Peyer's patch (tissue), 4 donors: ENCODE measurements at regions not wholly inside any gene's neighbourhood (a gene's known extent, or its start where the extent isn't known, plus 50 kb on each side); places are given as distances from the start of the nearest gene placed in this dataset.
"Not testable (repeated sequence)": the region's sequence is repeated elsewhere in the genome, so short reads cannot be mapped to it uniquely, and the experiment has no call there.

ENCODE experiments used
- DNase-seq, 3 donors: peaks; one replicate each; pipeline ENCODE4 v3.0.0-alpha.2; 2017 to 2019
- H3K27ac ChIP-seq, 4 donors: fragments of 200-600 bp; sonication (generic); one replicate each; pipeline ENCODE4 v1.5.1; 2016 to 2019
- H3K27me3 ChIP-seq, 2 donors: fragments of 200-600 bp; sonication (generic); one replicate each; pipeline ENCODE4 v1.5.1; 2019
- H3K36me3 ChIP-seq, 3 donors: fragments of 200-600 bp; sonication (generic); one replicate each; pipeline ENCODE4 v1.5.1; 2016 to 2019
- H3K4me1 ChIP-seq, 4 donors: fragments of 200-600 bp; sonication (generic); one replicate each; pipeline ENCODE4 v1.5.1; 2016 to 2019
- H3K4me3 ChIP-seq, 4 donors: fragments of 200-600 bp; sonication (generic); 1 replicate in 3 of 4; 2 replicates in 1 of 4; pipeline ENCODE4 v1.5.1; 2016 to 2019; ENCODE audit warnings: mild to moderate bottlenecking in 1 of 4
- H3K9me3 ChIP-seq, 4 donors: fragments of 200-600 bp; sonication (generic); one replicate each; pipeline ENCODE4 v1.5.1; 2016 to 2019; ENCODE audit warnings: mild to moderate bottlenecking in 1 of 4
- CTCF ChIP-seq, 6 experiments: fragments of 450-650 bp in 4 of 6; fragments of 200-600 bp in 2 of 6; sonication (generic) in 1 of 6; IDR thresholded peaks; one replicate each; pipeline ENCODE4 v1.5.1; 2017 to 2019; ENCODE audit warnings: antibody characterized with exemption in 6 of 6, mild to moderate bottlenecking in 3 of 6, moderate library complexity in 1 of 6
- POLR2A ChIP-seq, 2 donors: fragments of 450-650 bp; IDR thresholded peaks; one replicate each; pipeline ENCODE4 v1.5.1; 2017; ENCODE audit warnings: antibody characterized with exemption in 2 of 2, mild to moderate bottlenecking in 2 of 2, moderate library complexity in 2 of 2

DNA sequence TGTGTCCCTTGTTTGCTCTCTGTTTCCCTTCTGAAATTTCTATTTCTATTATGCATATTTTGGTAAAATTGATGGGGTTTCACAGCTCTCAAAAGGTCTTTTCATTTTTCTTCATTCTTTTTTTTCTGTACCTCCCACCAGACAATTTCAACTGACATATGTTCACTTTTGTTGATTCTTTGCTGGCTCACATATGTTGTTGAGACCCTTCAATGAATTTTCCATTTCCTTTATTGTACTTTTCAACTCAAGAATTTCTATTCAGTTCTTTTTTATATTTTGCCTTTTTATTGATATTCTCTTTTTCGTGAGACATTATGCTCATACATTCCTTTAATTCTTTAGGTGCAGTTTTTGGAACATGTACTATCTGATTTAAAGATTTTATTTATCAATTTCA lies 102.6 kb upstream of the GRIK1 start:
- Histone ChIP-seq H3K4me3 (no peak overlapping the region), H3K27me3 (no peaks in the 10 kb centered on the region), H3K4me1 (no peaks in the 10 kb centered on the region), H3K9me3 (no peaks in the 10 kb centered on the region), H3K36me3 (no peaks in the 10 kb centered on the region), H3K27ac (no peak overlapping the region)
- no peak for DNase-seq
- TF ChIP-seq CTCF (IDR thresholded peaks at IDR 0.05) (no peak), POLR2A (IDR thresholded peaks at IDR 0.05) (no peak)

DNA sequence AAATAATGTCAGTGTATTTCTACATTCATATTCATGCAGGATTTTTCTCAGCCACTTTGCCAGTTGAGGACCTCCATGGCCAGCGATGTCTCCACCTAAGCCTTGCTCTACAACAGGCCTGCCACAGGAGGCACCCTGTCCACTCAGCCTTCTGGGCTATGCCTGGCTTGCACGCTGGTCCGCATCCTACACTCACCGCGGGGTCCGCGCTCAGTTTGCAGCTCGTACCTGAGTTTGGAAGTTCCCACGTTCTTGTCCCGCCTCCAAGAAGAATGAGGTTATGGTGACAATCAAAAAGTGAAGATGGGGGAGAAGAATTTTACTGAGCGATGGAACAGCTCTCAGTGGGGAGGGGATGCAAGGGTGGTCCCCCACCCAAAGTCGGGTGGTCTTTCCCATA lies 93.6 kb upstream of the GRIK1 start:
- Histone ChIP-seq H3K27me3 (no peaks in the 10 kb centered on the region), H3K9me3 (no peaks in the 10 kb centered on the region), H3K4me3 (no peak overlapping the region), H3K4me1 (no peaks in the 10 kb centered on the region), H3K27ac (no peak overlapping the region), H3K36me3 (no peaks in the 10 kb centered on the region)
- no peak for DNase-seq
- TF ChIP-seq POLR2A (IDR thresholded peaks at IDR 0.05), result no peak
- TF ChIP-seq CTCF (IDR thresholded peaks at IDR 0.05), result no peak

DNA sequence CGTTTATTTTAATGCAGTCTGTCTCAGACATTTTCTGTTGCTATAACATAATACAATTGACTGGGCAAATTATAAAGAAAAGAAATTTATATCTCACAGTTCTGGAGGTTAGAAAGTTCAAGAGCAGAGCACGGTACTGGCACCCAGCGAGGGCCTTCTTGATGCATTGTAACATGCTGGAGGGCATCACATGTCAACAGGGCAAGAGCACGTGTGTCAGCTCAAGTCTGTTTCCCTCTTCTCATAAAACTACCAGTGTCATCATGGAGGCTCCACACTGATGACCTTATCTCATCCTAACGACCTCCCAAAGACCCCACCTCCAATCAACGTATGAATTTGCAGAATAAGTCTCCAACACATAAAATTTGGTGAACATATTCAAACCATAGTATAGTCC lies 90.6 kb upstream of the GRIK1 start:
- no peaks in the 10 kb centered on the region for H3K9me3 ChIP-seq
- H3K27me3 ChIP-seq, result no peaks in the 10 kb centered on the region
- TF ChIP-seq POLR2A (IDR thresholded peaks at IDR 0.05) (no peak), CTCF (IDR thresholded peaks at IDR 0.05) (no peak)
- no peak overlapping the region for H3K4me3 ChIP-seq
- no peaks in the 10 kb centered on the region for H3K4me1 ChIP-seq
- H3K36me3 ChIP-seq, result no peaks in the 10 kb centered on the region
- no peak for DNase-seq
- H3K27ac ChIP-seq, result no peak overlapping the region

- TF ChIP-seq CTCF (IDR thresholded peaks at IDR 0.05) (no peak), POLR2A (IDR thresholded peaks at IDR 0.05) (no peak)
Observed at GRCh38 chr21:30028537-30028936, 88.7 kb upstream of the GRIK1 start.

GRCh38 chr21:30027986-30028385 lies 88.2 kb upstream of the GRIK1 start:
- Histone ChIP-seq H3K27me3 (no peaks in the 10 kb centered on the region), H3K27ac (no peak overlapping the region), H3K9me3 (no peaks in the 10 kb centered on the region), H3K4me3 (no peak overlapping the region), H3K36me3 (no peaks in the 10 kb centered on the region), H3K4me1 (no peaks in the 10 kb centered on the region)
- TF ChIP-seq POLR2A (IDR thresholded peaks at IDR 0.05) (no peak), CTCF (IDR thresholded peaks at IDR 0.05) (no peak)
- no peak for DNase-seq

More at GRCh38 chr21:30028537-30028936, 88.7 kb upstream of the GRIK1 start:
- Histone ChIP-seq H3K9me3 (no peaks in the 10 kb centered on the region), H3K27me3 (no peaks in the 10 kb centered on the region), H3K4me1 (no peaks in the 10 kb centered on the region), H3K27ac (no peak overlapping the region), H3K36me3 (no peaks in the 10 kb centered on the region), H3K4me3 (no peak overlapping the region)
- DNase-seq, result no peak

- H3K9me3 ChIP-seq, H3K36me3 ChIP-seq, DNase-seq, H3K27ac ChIP-seq, H3K27me3 ChIP-seq, H3K4me3 ChIP-seq, H3K4me1 ChIP-seq: not testable (repeated sequence)
Observed at GRCh38 chr21:30023056-30023455, 83.3 kb upstream of the GRIK1 start.
